ENCODE measurements at regions not wholly inside any gene's neighbourhood (a gene's known extent, or its start where the extent isn't known, plus 50 kb on each side); places are given as distances from the start of the nearest gene placed in this dataset.

- H2BK12ac ChIP-seq (ENCODE audit: insufficient read length, low read depth, low read length), result no peak overlapping the region
- Mint-ChIP-seq H3K36me3 (ENCODE audit: insufficient read depth in 1 of 3, low read depth in 3 of 3) (peaks cover 0 to 7% (median 0%) of the 10 kb centered on the region in 3 experiments; a peak in 2 of 7 replicates), H3K4me1 (peaks cover 5 to 8% of the 10 kb centered on the region in 2 experiments; a peak in 2 of 4 replicates), H3K27ac (no peak overlapping the region), H3K9me3 (peaks cover 8 to 10% of the 10 kb centered on the region in 2 experiments), H3K27me3 (ENCODE audit: low read depth) (peaks cover 4% of the 10 kb centered on the region; the same call in 1 of the 2 replicates), H3K4me3 (no peak overlapping the region; a peak in 1 of 5 replicates)
- H3K27me3 ChIP-seq (ENCODE audit: insufficient read depth, low read length), result no peaks in the 10 kb centered on the region
- H3K23ac ChIP-seq (ENCODE audit: insufficient read length, low read depth, low read length), result no peak overlapping the region
- no peak overlapping the region for H2BK20ac ChIP-seq (ENCODE audit: low read depth, low read length, poor library complexity, severe bottlenecking)
- H2BK120ac ChIP-seq (ENCODE audit: low read depth, low read length, poor library complexity, severe bottlenecking), result no peak overlapping the region
- H2BK5ac ChIP-seq (ENCODE audit: insufficient read length, low read length), result no peak overlapping the region
- no peak overlapping the region for H3K14ac ChIP-seq (ENCODE audit: insufficient read depth, low read length)
- no peak overlapping the region for H3K18ac ChIP-seq (ENCODE audit: insufficient read length, low read depth, low read length)
- no peak overlapping the region for H2AFZ ChIP-seq (ENCODE audit: low read length)
- no peak overlapping the region for H3T11ph ChIP-seq (ENCODE audit: low read length)
- no peak overlapping the region for H4K5ac ChIP-seq (ENCODE audit: insufficient read length, low read depth, low read length)
- no peak overlapping the region for H3K56ac ChIP-seq (ENCODE audit: insufficient read length, low read depth, low read length)
- no peaks in the 10 kb centered on the region for H3K79me2 ChIP-seq (ENCODE audit: insufficient read depth, low read length)
- no peak overlapping the region for H3K4me2 ChIP-seq (ENCODE audit: insufficient read depth, insufficient read length, low read length)
- DNase-seq, result no peak
- H3K27ac ChIP-seq (ENCODE audit: insufficient read length, low read depth, low read length), result no peak overlapping the region
- TF ChIP-seq CTCF (conservative IDR thresholded peaks at IDR 0.05), result no peak
- H4K91ac ChIP-seq (ENCODE audit: insufficient read length, low read depth, low read length), result no peak overlapping the region
- no CpG with 5 or more reads among the region's 4 CpGs for WGBS (ENCODE audit: extremely low coverage, insufficient read length, low lambda C conversion rate)
- H3K9me3 ChIP-seq (ENCODE audit: control insufficient read depth, low read depth, low read length), result no peaks in the 10 kb centered on the region
- H4K8ac ChIP-seq (replicated peaks; ENCODE audit: insufficient read length, low read depth, low read length), result no peak overlapping the region
- no peaks in the 10 kb centered on the region for H4K20me1 ChIP-seq (ENCODE audit: control insufficient read depth, insufficient read depth, insufficient read length)
- no peak overlapping the region for H3K9ac ChIP-seq (ENCODE audit: extremely low read depth, insufficient read length, low read length)
- H3K4me1 ChIP-seq (ENCODE audit: insufficient read depth, low read length), result no peaks in the 10 kb centered on the region
- H2BK15ac ChIP-seq (ENCODE audit: low read depth, low read length), result no peak overlapping the region
- H3K23me2 ChIP-seq (ENCODE audit: insufficient read length, low read depth, low read length, poor library complexity, severe bottlenecking), result no peaks in the 10 kb centered on the region
- no peak overlapping the region for H3K4ac ChIP-seq (ENCODE audit: low read depth, low read length)
- no peak overlapping the region for H2AK5ac ChIP-seq (ENCODE audit: insufficient read length, low read length)
- H3K79me1 ChIP-seq (ENCODE audit: insufficient read depth, low read depth, low read length, poor library complexity, severe bottlenecking), result no peaks in the 10 kb centered on the region
Observed at GRCh38 chr19:28867978-28868377, 345.0 kb downstream of the UQCRFS1 start.
